SK-N-SH treated with all-trans-retinoic acid at 6 μM for 48 hours (cell line): ENCODE measurements at regions not wholly inside any gene's neighbourhood (a gene's known extent, or its start where the extent isn't known, plus 50 kb on each side); places are given as distances from the start of the nearest gene placed in this dataset.

ENCODE experiments used
- ATAC-seq: fragments of 200-7000 bp; cut with Tn5 transposase; 3 replicates; pipeline ENCODE4 v1.9.1; 2020; ENCODE audit warnings: mild to moderate bottlenecking, moderate library complexity
- ARNTL ChIP-seq: fragments of 450-650 bp; formaldehyde crosslinking; IDR thresholded peaks from 2 replicates; pipeline ENCODE4 v1.5.0; 2020; ENCODE audit warnings: low read depth, mild to moderate bottlenecking, moderate library complexity, borderline replicate concordance
- BACH2 ChIP-seq: fragments of 250-450 bp; sonication (Bioruptor Pico); IDR thresholded peaks from 2 replicates; pipeline ENCODE4 v1.9.0; 2021; ENCODE audit warnings: mild to moderate bottlenecking, borderline replicate concordance
- CREB5 ChIP-seq: fragments of 250-450 bp; sonication (Bioruptor Pico); IDR thresholded peaks from 2 replicates; pipeline ENCODE4 v1.5.1; 2020; ENCODE audit warnings: low read depth, mild to moderate bottlenecking, moderate library complexity
- CSRNP3 ChIP-seq: fragments of 250-450 bp; sonication (Bioruptor Pico); IDR thresholded peaks from 2 replicates; pipeline ENCODE4 v1.5.1; 2021; ENCODE audit warnings: mild to moderate bottlenecking, moderate library complexity
- ESRRG ChIP-seq: fragments of 250-450 bp; sonication (Bioruptor Pico); IDR thresholded peaks from 2 replicates; pipeline ENCODE4 v1.6.1; 2021; ENCODE audit warnings: mild to moderate bottlenecking
- GLIS3 ChIP-seq: fragments of 250-450 bp; sonication (Bioruptor Pico); IDR thresholded peaks from 2 replicates; pipeline ENCODE4 v1.5.0; 2020; ENCODE audit warnings: mild to moderate bottlenecking, moderate library complexity
- ISL1 ChIP-seq: fragments of 250-450 bp; sonication (Bioruptor Pico); IDR thresholded peaks from 2 replicates; pipeline ENCODE4 v2.1.2; 2022; ENCODE audit warnings: mild to moderate bottlenecking, moderate library complexity
- PPARA ChIP-seq: fragments of 250-450 bp; sonication (Bioruptor Pico); IDR thresholded peaks from 2 replicates; pipeline ENCODE4 v1.5.0; 2020; ENCODE audit warnings: mild to moderate bottlenecking, borderline replicate concordance
- RARB ChIP-seq: fragments of 250-450 bp; sonication (Bioruptor Pico); IDR thresholded peaks from 2 replicates; pipeline ENCODE4 v1.8.0; 2021; ENCODE audit warnings: mild to moderate bottlenecking, moderate library complexity
- SNAI2 ChIP-seq: fragments of 250-450 bp; sonication (Bioruptor Pico); IDR thresholded peaks from 2 replicates; pipeline ENCODE4 v1.5.0; 2020; ENCODE audit warnings: mild to moderate bottlenecking, moderate library complexity
- TCF4 ChIP-seq: fragments of 250-450 bp; sonication (Bioruptor Pico); IDR thresholded peaks from 2 replicates; pipeline ENCODE4 v1.8.0; 2021; ENCODE audit warnings: mild to moderate bottlenecking, moderate library complexity, borderline replicate concordance
- TOX ChIP-seq: fragments of 250-450 bp; sonication (Bioruptor Pico); IDR thresholded peaks from 2 replicates; pipeline ENCODE4 v1.8.0; 2021; ENCODE audit warnings: mild to moderate bottlenecking, moderate library complexity, borderline replicate concordance
- TSHZ2 ChIP-seq: fragments of 250-450 bp; sonication (Bioruptor Pico); IDR thresholded peaks from 2 replicates; pipeline ENCODE4 v1.5.0; 2020; ENCODE audit warnings: mild to moderate bottlenecking, moderate library complexity
- ZC3H10 ChIP-seq: fragments of 250-450 bp; sonication (Bioruptor Pico); IDR thresholded peaks from 2 replicates; pipeline ENCODE4 v1.5.1; 2021; ENCODE audit warnings: mild to moderate bottlenecking, moderate library complexity
- ZFP3 ChIP-seq: fragments of 250-450 bp; sonication (Bioruptor Pico); IDR thresholded peaks from 2 replicates; pipeline ENCODE4 v1.5.0; 2020; ENCODE audit warnings: mild to moderate bottlenecking, moderate library complexity
- ZFP30 ChIP-seq: fragments of 450-650 bp; formaldehyde crosslinking; IDR thresholded peaks from 2 replicates; pipeline ENCODE4 v1.5.0; 2022; ENCODE audit warnings: mild to moderate bottlenecking, moderate library complexity
- ZNF565 ChIP-seq: fragments of 450-650 bp; formaldehyde crosslinking; conservative IDR thresholded peaks from 2 replicates; pipeline ENCODE4 v1.5.0; 2020; ENCODE audit warnings: low read depth, mild to moderate bottlenecking, moderate library complexity
- ZNF70 ChIP-seq: fragments of 450-650 bp; formaldehyde crosslinking; IDR thresholded peaks from 2 replicates; pipeline ENCODE4 v1.5.0; 2020; ENCODE audit warnings: mild to moderate bottlenecking, moderate library complexity
- ZNF8 ChIP-seq: fragments of 450-650 bp; formaldehyde crosslinking; IDR thresholded peaks from 2 replicates; pipeline ENCODE4 v1.5.0; 2020; ENCODE audit warnings: mild to moderate bottlenecking, moderate library complexity

- no peak for TF ChIP-seq CSRNP3
- TF ChIP-seq ZNF8 (CRISPR knock-in tag): no peak
- TF ChIP-seq TCF4 (CRISPR knock-in tag): no peak
Observed at GRCh38 chr10:24047176-24047575, 161.8 kb upstream of the KIAA1217 start (continued).

GRCh38 chr10:24054421-24054820, 154.5 kb upstream of the KIAA1217 start:
- no peak for ATAC-seq

GRCh38 chr10:24080207-24080606, 128.7 kb upstream of the KIAA1217 start:
- no peak for ATAC-seq
- TF ChIP-seq SNAI2 (CRISPR knock-in tag): no peak
- TF ChIP-seq TCF4 (CRISPR knock-in tag): no peak
- no peak for TF ChIP-seq CSRNP3
- no peak for TF ChIP-seq ZFP30
- TF ChIP-seq ZFP3: no peak
- no peak for TF ChIP-seq ZC3H10 (CRISPR knock-in tag)
- TF ChIP-seq CREB5: no peak
- no peak for TF ChIP-seq ZNF8 (CRISPR knock-in tag)
- no peak for TF ChIP-seq ESRRG (CRISPR knock-in tag)
- TF ChIP-seq BACH2 (CRISPR knock-in tag): no peak
- TF ChIP-seq GLIS3: no peak
- TF ChIP-seq ZNF70 (CRISPR knock-in tag): no peak
- no peak for TF ChIP-seq TSHZ2 (CRISPR knock-in tag)

More at GRCh38 chr10:24054421-24054820, 154.5 kb upstream of the KIAA1217 start:
- no peak for TF ChIP-seq ISL1 (CRISPR knock-in tag)
- TF ChIP-seq BACH2 (CRISPR knock-in tag): no peak
- TF ChIP-seq CREB5: no peak
- no peak for TF ChIP-seq TOX (CRISPR knock-in tag)
- no peak for TF ChIP-seq ZC3H10 (CRISPR knock-in tag)
- no peak for TF ChIP-seq SNAI2 (CRISPR knock-in tag)
- TF ChIP-seq ZNF565 (CRISPR knock-in tag): no peak
- TF ChIP-seq RARB (CRISPR knock-in tag): no peak
- TF ChIP-seq PPARA (CRISPR knock-in tag): no peak
- no peak for TF ChIP-seq TCF4 (CRISPR knock-in tag)
- no peak for TF ChIP-seq GLIS3
- no peak for TF ChIP-seq TSHZ2 (CRISPR knock-in tag)
- no peak for TF ChIP-seq ZNF8 (CRISPR knock-in tag)
- no peak for TF ChIP-seq ARNTL
- no peak for TF ChIP-seq CSRNP3
- TF ChIP-seq, all 23 proteins: peak for 0
